Fibroblast of lung (primary cell): ENCODE measurements at regions not wholly inside any gene's neighbourhood (a gene's known extent, or its start where the extent isn't known, plus 50 kb on each side); places are given as distances from the start of the nearest gene placed in this dataset.

Source experiments
- DNase-seq, 2 donors: peaks; one replicate each; pipeline versions ENCODE4 v3.0.0 to v3.0.0-alpha.2; 2010; ENCODE audit warnings: low read depth in 2 of 2
- H2AFZ ChIP-seq: 2 replicates; pipeline ENCODE4 v1.5.1; 2012; ENCODE audit warnings: low read length, control low read depth, inconsistent platforms
- H3K27ac ChIP-seq: 2 replicates; pipeline ENCODE4 v1.5.1; 2011; ENCODE audit warnings: low read length, control low read depth; ENCODE audit not compliant: insufficient read depth
- H3K27me3 ChIP-seq: 2 replicates; pipeline ENCODE4 v1.5.1; 2011; ENCODE audit warnings: mild to moderate bottlenecking, low read length; ENCODE audit not compliant: control insufficient read depth, insufficient read depth
- H3K36me3 ChIP-seq: 2 replicates; pipeline ENCODE4 v1.5.1; 2011; ENCODE audit warnings: low read length; ENCODE audit not compliant: control insufficient read depth, insufficient read depth
- H3K4me1 ChIP-seq: 2 replicates; pipeline ENCODE4 v1.5.1; 2011; ENCODE audit warnings: low read length; ENCODE audit not compliant: control insufficient read depth, insufficient read depth; ENCODE audit errors: extremely low read depth
- H3K4me2 ChIP-seq: 2 replicates; pipeline ENCODE4 v1.5.1; 2011; ENCODE audit warnings: low read length, control low read depth; ENCODE audit not compliant: insufficient read depth; ENCODE audit errors: extremely low read depth
- H3K4me3 ChIP-seq, 4 experiments: fragments of 200-600 bp in 1 of 4; sonication (generic) in 1 of 4; replicated peaks in 1 of 4; 2 replicates each; pipeline ENCODE4 v1.5.1; 2011 to 2016; ENCODE audit warnings: low read length in 4 of 4, low read depth in 3 of 4, mild to moderate bottlenecking in 3 of 4, control low read depth in 2 of 4, inconsistent platforms in 1 of 4, mixed read lengths in 1 of 4; ENCODE audit not compliant: insufficient read depth in 1 of 4; ENCODE audit errors: control extremely low read depth in 1 of 4
- H3K79me2 ChIP-seq: 2 replicates; pipeline ENCODE4 v1.5.1; 2012; ENCODE audit warnings: mild to moderate bottlenecking, low read length, inconsistent platforms; ENCODE audit not compliant: control insufficient read depth, insufficient read depth
- H3K9ac ChIP-seq: 2 replicates; pipeline ENCODE4 v1.5.1; 2011; ENCODE audit warnings: mild to moderate bottlenecking, low read length, control low read depth; ENCODE audit not compliant: insufficient read depth
- H3K9me3 ChIP-seq: 2 replicates; pipeline ENCODE4 v1.5.1; 2012; ENCODE audit warnings: low read depth, low read length; ENCODE audit not compliant: control insufficient read depth, insufficient read depth
- H4K20me1 ChIP-seq: 2 replicates; pipeline ENCODE4 v1.5.1; 2011; ENCODE audit warnings: low read length; ENCODE audit not compliant: control insufficient read depth, insufficient read depth; ENCODE audit errors: extremely low read depth
- CTCF ChIP-seq, 2 donors: IDR thresholded peaks in 1 of 2; conservative IDR thresholded peaks in 1 of 2; 1 replicate in 1 of 2; 2 replicates in 1 of 2; pipeline ENCODE4 v1.5.1; 2011 to 2012; ENCODE audit warnings: low read length in 2 of 2, control low read depth in 1 of 2, inconsistent platforms in 1 of 2, low read depth in 1 of 2, mild to moderate bottlenecking in 1 of 2
- EZH2 ChIP-seq: IDR thresholded peaks from 2 replicates; pipeline ENCODE4 v1.5.1; 2012; ENCODE audit warnings: low read length, control low read depth, mild to moderate bottlenecking; ENCODE audit errors: missing control alignments

- Histone ChIP-seq H3K27ac (no peak overlapping the region), H3K9ac (no peak overlapping the region), H3K79me2 (no peaks in the 10 kb centered on the region), H3K36me3 (no peaks in the 10 kb centered on the region), H3K27me3 (no peaks in the 10 kb centered on the region), H2AFZ (no peak overlapping the region), H3K4me1 (no peaks in the 10 kb centered on the region), H4K20me1 (no peaks in the 10 kb centered on the region), H3K4me3 (no peak overlapping the region), H3K4me2 (no peak overlapping the region), H3K9me3 (no peaks in the 10 kb centered on the region)
- no peak for DNase-seq
- TF ChIP-seq CTCF (conservative IDR thresholded peaks at IDR 0.05 in 1 of 2, IDR thresholded peaks at IDR 0.05 in 1 of 2; ENCODE audit: low read depth in 1 of 2, low read length in 2 of 2) (no peak), EZH2 (no peak)
These were observed 1243.3 kb upstream of the SEL1L start for GRCh38 chr14:82776958-82777357.

GRCh38 chr14:82778008-82778590, 1244.4 kb upstream of the SEL1L start:
- Histone ChIP-seq H3K9me3 (no peaks in the 10 kb centered on the region), H2AFZ (no peak overlapping the region), H3K4me2 (no peak overlapping the region), H3K4me3 (no peak overlapping the region), H3K27me3 (no peaks in the 10 kb centered on the region), H3K9ac (no peak overlapping the region), H3K27ac (no peak overlapping the region), H4K20me1 (no peaks in the 10 kb centered on the region), H3K79me2 (no peaks in the 10 kb centered on the region), H3K36me3 (no peaks in the 10 kb centered on the region), H3K4me1 (no peaks in the 10 kb centered on the region)
- no peak for DNase-seq
- TF ChIP-seq CTCF (conservative IDR thresholded peaks at IDR 0.05 in 1 of 2, IDR thresholded peaks at IDR 0.05 in 1 of 2; ENCODE audit: low read depth in 1 of 2, low read length in 2 of 2) (no peak), EZH2 (no peak)

GRCh38 chr14:82778601-82779000, 1244.9 kb upstream of the SEL1L start:
- Histone ChIP-seq H3K27ac (no peak overlapping the region), H3K4me1 (no peaks in the 10 kb centered on the region), H3K9ac (no peak overlapping the region), H3K36me3 (no peaks in the 10 kb centered on the region), H3K9me3 (no peaks in the 10 kb centered on the region), H3K79me2 (no peaks in the 10 kb centered on the region), H3K27me3 (no peaks in the 10 kb centered on the region), H2AFZ (no peak overlapping the region), H4K20me1 (no peaks in the 10 kb centered on the region), H3K4me2 (no peak overlapping the region), H3K4me3 (no peak overlapping the region)
- no peak for DNase-seq
- TF ChIP-seq CTCF (conservative IDR thresholded peaks at IDR 0.05 in 1 of 2, IDR thresholded peaks at IDR 0.05 in 1 of 2; ENCODE audit: low read depth in 1 of 2, low read length in 2 of 2) (no peak), EZH2 (no peak)
